Suprapubic skin (tissue), 4 donors: ENCODE measurements at regions not wholly inside any gene's neighbourhood (a gene's known extent, or its start where the extent isn't known, plus 50 kb on each side); places are given as distances from the start of the nearest gene placed in this dataset.

Source experiments
- DNase-seq, 2 donors: peaks; one replicate each; pipeline ENCODE4 v3.0.0-alpha.2; 2019; ENCODE audit warnings: low spot score in 2 of 2
- H3K27ac ChIP-seq: fragments of 200-600 bp; sonication (generic); one replicate; pipeline ENCODE4 v1.5.1; 2019
- H3K27me3 ChIP-seq: fragments of 200-600 bp; sonication (generic); one replicate; pipeline ENCODE4 v1.5.1; 2019
- H3K36me3 ChIP-seq: fragments of 200-600 bp; sonication (generic); one replicate; pipeline ENCODE4 v1.5.1; 2019
- H3K4me1 ChIP-seq: fragments of 200-600 bp; sonication (generic); one replicate; pipeline ENCODE4 v1.5.1; 2019
- H3K4me3 ChIP-seq: fragments of 200-600 bp; sonication (generic); one replicate; pipeline ENCODE4 v1.5.1; 2019; ENCODE audit warnings: mild to moderate bottlenecking
- H3K9me3 ChIP-seq: fragments of 200-600 bp; sonication (generic); one replicate; pipeline ENCODE4 v1.5.1; 2019
- EP300 ChIP-seq: sonication (generic); formaldehyde crosslinking; IDR thresholded peaks from one replicate; pipeline ENCODE4 v1.6.1; 2017; ENCODE audit warnings: antibody characterized with exemption
- POLR2A ChIP-seq, 2 donors: fragments of 450-650 bp; IDR thresholded peaks; one replicate each; pipeline ENCODE4 v1.6.1; 2017; ENCODE audit warnings: antibody characterized with exemption in 2 of 2, mild to moderate bottlenecking in 2 of 2, moderate library complexity in 2 of 2
- POLR2AphosphoS5 ChIP-seq, 3 donors: sonication (generic); formaldehyde crosslinking; IDR thresholded peaks; one replicate each; pipeline ENCODE4 v1.6.1; 2017; ENCODE audit warnings: antibody characterized with exemption in 3 of 3
- WGBS: methylation state at CpG from one replicate; pipeline ENCODE4 v1.1.5; 2018; 5-methylcytosine and 5-hydroxymethylcytosine counted together
- TF ChIP-seq, protein P1 (sequence below), 2 donors: fragments of 200-600 bp in 1 of 2; fragments of 450-650 bp in 1 of 2; sonication (generic) in 1 of 2; IDR thresholded peaks; one replicate each; pipeline ENCODE4 v1.5.1; 2016 to 2019; ENCODE audit warnings: antibody characterized with exemption in 2 of 2, mild to moderate bottlenecking in 1 of 2, moderate library complexity in 1 of 2

DNA sequence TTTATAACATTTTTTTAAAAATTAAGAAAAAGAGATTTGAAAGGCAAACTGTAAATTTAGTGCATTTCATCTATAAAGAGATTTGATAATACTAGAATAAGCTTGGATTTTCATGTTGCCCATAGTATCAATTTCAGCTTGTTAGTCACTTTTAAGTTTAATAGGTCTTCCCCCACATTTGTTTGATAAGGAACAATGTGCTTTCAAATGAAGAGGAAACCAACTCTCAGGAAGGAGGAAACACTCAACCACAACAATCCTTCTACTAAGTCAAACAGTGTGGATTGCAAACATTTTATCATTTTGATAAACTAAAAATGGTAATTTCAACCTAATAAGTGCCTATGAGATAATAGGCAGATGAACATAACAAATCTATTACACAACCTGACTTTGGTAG is 397.1 kb upstream of the CDH20 start:
- TF ChIP-seq POLR2AphosphoS5 (IDR thresholded peaks at IDR 0.05): no peak
- TF ChIP-seq, protein P1, sequence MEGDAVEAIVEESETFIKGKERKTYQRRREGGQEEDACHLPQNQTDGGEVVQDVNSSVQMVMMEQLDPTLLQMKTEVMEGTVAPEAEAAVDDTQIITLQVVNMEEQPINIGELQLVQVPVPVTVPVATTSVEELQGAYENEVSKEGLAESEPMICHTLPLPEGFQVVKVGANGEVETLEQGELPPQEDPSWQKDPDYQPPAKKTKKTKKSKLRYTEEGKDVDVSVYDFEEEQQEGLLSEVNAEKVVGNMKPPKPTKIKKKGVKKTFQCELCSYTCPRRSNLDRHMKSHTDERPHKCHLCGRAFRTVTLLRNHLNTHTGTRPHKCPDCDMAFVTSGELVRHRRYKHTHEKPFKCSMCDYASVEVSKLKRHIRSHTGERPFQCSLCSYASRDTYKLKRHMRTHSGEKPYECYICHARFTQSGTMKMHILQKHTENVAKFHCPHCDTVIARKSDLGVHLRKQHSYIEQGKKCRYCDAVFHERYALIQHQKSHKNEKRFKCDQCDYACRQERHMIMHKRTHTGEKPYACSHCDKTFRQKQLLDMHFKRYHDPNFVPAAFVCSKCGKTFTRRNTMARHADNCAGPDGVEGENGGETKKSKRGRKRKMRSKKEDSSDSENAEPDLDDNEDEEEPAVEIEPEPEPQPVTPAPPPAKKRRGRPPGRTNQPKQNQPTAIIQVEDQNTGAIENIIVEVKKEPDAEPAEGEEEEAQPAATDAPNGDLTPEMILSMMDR (IDR thresholded peaks at IDR 0.05): no peak
- TF ChIP-seq EP300: no peak
- no peak for TF ChIP-seq POLR2A (IDR thresholded peaks at IDR 0.05)
- H3K27ac ChIP-seq: no peak overlapping the region
- DNase-seq: no peak
- H3K9me3 ChIP-seq: no peaks in the 10 kb centered on the region
- H3K4me1 ChIP-seq: no peaks in the 10 kb centered on the region
- H3K27me3 ChIP-seq: no peaks in the 10 kb centered on the region
- H3K36me3 ChIP-seq: no peaks in the 10 kb centered on the region
- no peak overlapping the region for H3K4me3 ChIP-seq

DNA sequence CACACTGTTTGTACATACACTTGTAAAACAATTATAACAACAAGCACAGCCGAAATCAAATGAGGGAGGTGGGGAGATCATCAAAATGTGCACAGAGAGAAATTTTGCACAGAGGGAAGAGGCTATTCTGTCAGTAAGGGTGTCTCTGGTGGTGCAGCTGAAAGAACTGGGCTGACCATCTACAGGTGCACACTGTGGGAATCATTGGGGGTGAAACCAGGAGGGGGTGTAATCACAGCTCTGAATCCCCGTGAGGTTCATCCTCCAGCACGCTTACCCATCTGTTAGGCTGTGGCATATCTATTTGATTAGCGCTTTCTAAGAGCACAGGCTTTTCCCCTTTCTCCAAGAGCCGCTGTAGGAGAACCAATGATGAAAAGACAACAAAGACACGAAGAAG is 389.9 kb upstream of the CDH20 start:
- no peaks in the 10 kb centered on the region for H3K9me3 ChIP-seq
- DNase-seq: no peak

DNA sequence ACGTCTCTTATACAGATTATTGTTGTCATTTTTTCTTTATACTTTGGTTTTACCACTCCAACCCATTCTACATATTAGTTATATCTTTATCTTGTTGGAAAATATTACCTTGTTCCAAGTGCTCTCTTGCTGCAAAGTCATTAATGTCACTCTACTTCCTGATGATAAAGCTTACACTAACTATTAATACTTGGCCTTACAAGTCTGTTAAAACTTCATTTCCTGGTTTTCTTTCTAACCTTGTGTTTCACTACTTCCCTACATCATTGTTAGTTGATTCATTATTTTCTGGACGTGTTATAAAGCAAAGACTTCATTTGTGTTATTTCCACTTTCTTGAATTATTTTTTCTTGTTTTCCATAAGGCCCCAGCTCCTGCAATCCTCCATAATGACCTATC is 382.6 kb upstream of the CDH20 start:
- Histone ChIP-seq H3K4me3 (no peak overlapping the region), H3K36me3 (no peaks in the 10 kb centered on the region), H3K27ac (no peak overlapping the region), H3K4me1 (no peaks in the 10 kb centered on the region), H3K9me3 (no peaks in the 10 kb centered on the region), H3K27me3 (no peaks in the 10 kb centered on the region)
- TF ChIP-seq, protein P1 (IDR thresholded peaks at IDR 0.05): no peak
- TF ChIP-seq EP300 (no peak), POLR2A (IDR thresholded peaks at IDR 0.05) (no peak), POLR2AphosphoS5 (IDR thresholded peaks at IDR 0.05) (no peak)
- DNase-seq: no peak
- 76% methylated on average over 2 of the region's 2 CpGs for WGBS

More for the DNA sequence above, 389.9 kb upstream of the CDH20 start:
- Histone ChIP-seq H3K36me3 (no peaks in the 10 kb centered on the region), H3K27me3 (no peaks in the 10 kb centered on the region), H3K4me3 (no peak overlapping the region), H3K27ac (no peak overlapping the region), H3K4me1 (no peaks in the 10 kb centered on the region)
- TF ChIP-seq POLR2AphosphoS5 (IDR thresholded peaks at IDR 0.05): no peak
- TF ChIP-seq POLR2A (IDR thresholded peaks at IDR 0.05): no peak
- TF ChIP-seq, protein P1 (IDR thresholded peaks at IDR 0.05): no peak
- no peak for TF ChIP-seq EP300
- 88% methylated on average over 6 of the region's 6 CpGs for WGBS

DNA sequence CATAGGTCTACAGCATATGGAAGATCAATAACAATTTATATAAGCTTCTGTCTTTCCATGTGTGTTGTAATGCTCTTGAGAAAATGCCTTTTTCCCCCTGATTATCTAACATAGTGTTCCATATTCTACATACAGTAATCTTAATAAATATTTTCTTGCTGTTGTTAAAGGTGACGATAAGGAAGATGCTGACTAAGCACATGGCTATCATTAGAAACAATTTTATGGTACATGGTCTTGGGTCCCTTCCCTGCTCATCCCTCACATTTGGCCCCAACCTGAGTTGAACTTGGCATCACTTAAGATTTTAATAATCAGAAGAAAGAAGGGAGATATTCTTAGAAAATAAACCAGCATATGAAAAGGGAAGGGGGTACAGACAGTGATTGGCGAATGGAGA is 382.1 kb upstream of the CDH20 start:
- WGBS: 90% methylated on average over 2 of the region's 2 CpGs
- Histone ChIP-seq H3K27me3 (no peaks in the 10 kb centered on the region), H3K27ac (no peak overlapping the region), H3K4me1 (no peaks in the 10 kb centered on the region), H3K4me3 (no peak overlapping the region), H3K36me3 (no peaks in the 10 kb centered on the region), H3K9me3 (no peaks in the 10 kb centered on the region)
- TF ChIP-seq EP300: no peak
- no peak for TF ChIP-seq POLR2A (IDR thresholded peaks at IDR 0.05)
- TF ChIP-seq POLR2AphosphoS5 (IDR thresholded peaks at IDR 0.05): no peak
- TF ChIP-seq, protein P1 (IDR thresholded peaks at IDR 0.05): no peak
- no peak for DNase-seq

DNA sequence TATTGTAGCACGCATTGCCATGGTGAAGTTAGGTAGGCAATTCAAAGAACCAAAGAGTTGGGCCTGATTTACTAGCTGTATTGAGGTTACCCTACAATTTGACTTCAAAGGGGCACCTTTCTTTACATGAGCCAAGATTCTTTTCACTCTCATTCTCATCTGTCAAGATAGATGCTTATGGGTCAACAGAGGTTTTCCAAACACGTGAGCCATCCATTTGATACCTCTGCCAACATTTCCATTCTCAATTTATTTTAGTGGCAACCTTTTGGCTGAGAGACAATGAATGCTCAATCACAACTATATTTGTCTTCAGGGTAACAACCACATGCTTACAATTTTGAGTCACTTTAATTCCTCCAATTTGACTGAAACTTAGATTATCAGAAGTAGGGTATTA is 370.6 kb upstream of the CDH20 start:
- Histone ChIP-seq H3K4me3 (no peak overlapping the region), H3K27ac (no peak overlapping the region), H3K4me1 (no peaks in the 10 kb centered on the region), H3K9me3 (no peaks in the 10 kb centered on the region), H3K36me3 (no peaks in the 10 kb centered on the region), H3K27me3 (no peaks in the 10 kb centered on the region)
- DNase-seq: no peak
- WGBS: 59% methylated on average over 2 of the region's 2 CpGs
- TF ChIP-seq POLR2A (IDR thresholded peaks at IDR 0.05) (no peak), EP300 (no peak), POLR2AphosphoS5 (IDR thresholded peaks at IDR 0.05) (no peak)
- TF ChIP-seq, protein P1 (IDR thresholded peaks at IDR 0.05): no peak
